ENCODE measurements at regions not wholly inside any gene's neighbourhood (a gene's known extent, or its start where the extent isn't known, plus 50 kb on each side); places are given as distances from the start of the nearest gene placed in this dataset.

- TF ChIP-seq ZBTB33 (IDR thresholded peaks at IDR 0.05; ENCODE audit: extremely low read depth, insufficient replicate concordance, low read length) (no peak), YY1 (IDR thresholded peaks at IDR 0.05; ENCODE audit: extremely low read depth, insufficient replicate concordance, low read depth, low read length) (no peak), POLR2AphosphoS5 (IDR thresholded peaks at IDR 0.05; ENCODE audit: low read depth, low read length) (no peak), POLR2A (IDR thresholded peaks at IDR 0.05; ENCODE audit: borderline replicate concordance, extremely low read depth, insufficient read depth, insufficient read length) (no peak), CEBPB (IDR thresholded peaks at IDR 0.05; ENCODE audit: low read depth) (no peak), JUND (IDR thresholded peaks at IDR 0.05) (no peak), FOSL1 (IDR thresholded peaks at IDR 0.05; ENCODE audit: low read depth) (no peak), EZH2 (IDR thresholded peaks at IDR 0.05) (no peak), SIN3A (IDR thresholded peaks at IDR 0.05; ENCODE audit: low read depth) (no peak), EGR1 (IDR thresholded peaks at IDR 0.05; ENCODE audit: low read depth) (no peak), TCF7L2 (IDR thresholded peaks at IDR 0.05; ENCODE audit: borderline replicate concordance, extremely low read depth, insufficient read depth, insufficient read length) (no peak)
- TF ChIP-seq, protein P1, sequence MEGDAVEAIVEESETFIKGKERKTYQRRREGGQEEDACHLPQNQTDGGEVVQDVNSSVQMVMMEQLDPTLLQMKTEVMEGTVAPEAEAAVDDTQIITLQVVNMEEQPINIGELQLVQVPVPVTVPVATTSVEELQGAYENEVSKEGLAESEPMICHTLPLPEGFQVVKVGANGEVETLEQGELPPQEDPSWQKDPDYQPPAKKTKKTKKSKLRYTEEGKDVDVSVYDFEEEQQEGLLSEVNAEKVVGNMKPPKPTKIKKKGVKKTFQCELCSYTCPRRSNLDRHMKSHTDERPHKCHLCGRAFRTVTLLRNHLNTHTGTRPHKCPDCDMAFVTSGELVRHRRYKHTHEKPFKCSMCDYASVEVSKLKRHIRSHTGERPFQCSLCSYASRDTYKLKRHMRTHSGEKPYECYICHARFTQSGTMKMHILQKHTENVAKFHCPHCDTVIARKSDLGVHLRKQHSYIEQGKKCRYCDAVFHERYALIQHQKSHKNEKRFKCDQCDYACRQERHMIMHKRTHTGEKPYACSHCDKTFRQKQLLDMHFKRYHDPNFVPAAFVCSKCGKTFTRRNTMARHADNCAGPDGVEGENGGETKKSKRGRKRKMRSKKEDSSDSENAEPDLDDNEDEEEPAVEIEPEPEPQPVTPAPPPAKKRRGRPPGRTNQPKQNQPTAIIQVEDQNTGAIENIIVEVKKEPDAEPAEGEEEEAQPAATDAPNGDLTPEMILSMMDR (IDR thresholded peaks at IDR 0.05 in 2 of 3, conservative IDR thresholded peaks at IDR 0.05 in 1 of 3; ENCODE audit: borderline replicate concordance in 1 of 3, insufficient read depth in 1 of 3, low read depth in 2 of 3, low read length in 2 of 3) = no peak
These were observed 91.8 kb upstream of the TMEM168 start for GRCh38 chr7:112882022-112882421.
